ENCODE measurements at regions not wholly inside any gene's neighbourhood (a gene's known extent, or its start where the extent isn't known, plus 50 kb on each side); places are given as distances from the start of the nearest gene placed in this dataset.
"Not testable (repeated sequence)": the region's sequence is repeated elsewhere in the genome, so short reads cannot be mapped to it uniquely, and the experiment has no call there.

GRCh38 chr4:94135701-94136100 lies 72.0 kb upstream of the SMARCAD1 start:
- WGBS (ENCODE audit: insufficient coverage, insufficient read length) = no CpG with 5 or more reads among the region's 1 CpG
- H3K27me3 ChIP-seq (ENCODE audit: control insufficient read depth, insufficient read depth, low read length) = no peaks in the 10 kb centered on the region
- H3K9me3 ChIP-seq (ENCODE audit: control insufficient read depth, insufficient read depth, low read length) = no peaks in the 10 kb centered on the region
- DNase-seq (ENCODE audit: low read depth, low spot score) = no peak
- H3K4me1 ChIP-seq (ENCODE audit: control insufficient read depth, insufficient read depth, low read length) = peaks cover 1% of the 10 kb centered on the region; the same call in 1 of the 2 replicates
- H3K36me3 ChIP-seq (ENCODE audit: control insufficient read depth, insufficient read depth, low read length) = no peaks in the 10 kb centered on the region
- H3K27ac ChIP-seq (ENCODE audit: low read length) = no peak overlapping the region
- no peak overlapping the region for H3K4me3 ChIP-seq (ENCODE audit: low read length)

DNA sequence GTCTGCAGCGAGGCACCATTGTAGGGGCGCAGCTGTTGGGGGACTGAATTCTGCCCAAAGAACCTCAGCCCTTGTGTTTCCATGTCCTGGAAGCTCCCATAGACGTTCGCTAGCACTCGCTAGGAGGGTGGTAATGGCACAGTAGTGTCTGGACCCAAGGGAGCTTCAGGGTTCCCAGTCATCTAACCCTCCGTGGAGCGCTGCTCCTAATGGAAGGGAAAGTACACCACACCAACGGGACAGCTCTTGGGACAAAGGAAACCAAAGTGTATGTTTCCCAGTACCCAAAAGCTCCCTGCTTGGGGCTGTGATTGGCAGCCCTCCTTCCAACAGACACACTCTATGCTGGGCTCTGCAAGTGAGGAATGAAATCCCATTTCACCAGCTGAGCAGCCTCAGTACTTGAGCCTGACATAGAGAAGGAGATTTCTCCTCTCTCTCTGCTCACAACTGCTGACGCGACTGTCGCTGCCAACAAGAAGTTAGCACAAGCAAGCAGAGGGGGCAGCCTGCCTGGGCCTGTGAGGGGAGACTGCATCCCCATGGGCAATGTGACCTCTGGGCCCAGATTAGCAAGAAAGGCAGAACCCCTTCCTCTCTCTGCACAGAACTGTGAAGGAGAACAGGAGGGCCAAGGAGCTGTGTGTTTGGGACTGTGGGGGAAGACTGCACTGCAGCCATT lies 67.6 kb upstream of the SMARCAD1 start:
- Histone ChIP-seq H3K4me1 (ENCODE audit: control insufficient read depth, insufficient read depth, low read length) (peaks cover 1% of the 10 kb centered on the region; the same call in 1 of the 2 replicates), H3K9me3 (ENCODE audit: control insufficient read depth, insufficient read depth, low read length) (no peaks in the 10 kb centered on the region), H3K27me3 (ENCODE audit: control insufficient read depth, insufficient read depth, low read length) (no peaks in the 10 kb centered on the region), H3K4me3 (ENCODE audit: low read length) (no peak overlapping the region), H3K27ac (ENCODE audit: low read length) (no peak overlapping the region), H3K36me3 (ENCODE audit: control insufficient read depth, insufficient read depth, low read length) (no peaks in the 10 kb centered on the region)
- DNase-seq (ENCODE audit: low read depth, low spot score) = no peak
- no CpG with 5 or more reads among the region's 11 CpGs for WGBS (ENCODE audit: insufficient coverage, insufficient read length)

DNA sequence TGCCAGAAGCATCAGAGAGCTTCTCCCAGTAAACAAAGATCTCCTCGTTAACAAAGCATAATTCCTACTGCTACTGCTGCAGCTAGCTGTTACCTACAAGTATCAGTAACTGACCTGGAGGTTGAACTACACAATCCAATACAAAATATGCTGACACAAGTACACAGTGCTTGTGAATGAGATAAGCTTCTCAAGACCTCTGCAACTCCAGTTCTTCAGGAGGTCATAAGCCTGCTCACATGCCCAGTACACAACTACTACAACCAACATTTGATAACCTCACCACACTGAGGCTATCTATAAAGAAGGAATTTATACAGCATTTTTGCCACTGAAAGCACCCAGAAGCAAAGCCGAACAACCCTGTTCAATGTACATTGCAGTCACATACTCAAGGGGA lies 66.7 kb upstream of the SMARCAD1 start:
- no peak for DNase-seq (ENCODE audit: low read depth, low spot score)
- no CpG with 5 or more reads among the region's 2 CpGs for WGBS (ENCODE audit: insufficient coverage, insufficient read length)
- H3K4me1 ChIP-seq (ENCODE audit: control insufficient read depth, insufficient read depth, low read length) = peaks cover 1% of the 10 kb centered on the region; the same call in 1 of the 2 replicates
- H3K36me3 ChIP-seq (ENCODE audit: control insufficient read depth, insufficient read depth, low read length) = no peaks in the 10 kb centered on the region
- no peak overlapping the region for H3K27ac ChIP-seq (ENCODE audit: low read length)
- H3K27me3 ChIP-seq (ENCODE audit: control insufficient read depth, insufficient read depth, low read length) = no peaks in the 10 kb centered on the region
- no peaks in the 10 kb centered on the region for H3K9me3 ChIP-seq (ENCODE audit: control insufficient read depth, insufficient read depth, low read length)
- no peak overlapping the region for H3K4me3 ChIP-seq (ENCODE audit: low read length)

DNA sequence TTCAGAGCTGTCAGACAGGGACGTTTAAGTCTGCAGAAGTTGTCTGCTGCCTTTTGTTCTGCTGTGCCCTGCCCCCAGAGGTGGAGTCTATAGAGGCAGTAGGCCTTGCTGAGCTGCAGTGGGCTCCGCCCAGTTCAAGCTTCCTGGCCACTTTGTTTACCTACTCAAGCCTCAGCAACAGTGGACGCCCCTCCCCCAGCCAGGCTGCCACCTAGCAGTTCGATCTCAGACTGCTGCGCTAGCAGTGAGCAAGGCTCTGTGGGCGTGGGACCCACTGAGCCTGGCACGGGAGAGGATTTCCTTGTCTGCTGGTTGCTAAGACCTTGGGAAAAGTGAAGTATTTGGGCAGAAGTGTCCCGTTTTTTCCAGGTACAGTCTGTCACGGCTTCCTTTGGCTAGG lies 59.6 kb upstream of the SMARCAD1 start:
- H3K36me3 ChIP-seq (ENCODE audit: control insufficient read depth, insufficient read depth, low read length); H3K27ac ChIP-seq (ENCODE audit: low read length); H3K4me3 ChIP-seq (ENCODE audit: low read length); H3K27me3 ChIP-seq (ENCODE audit: control insufficient read depth, insufficient read depth, low read length); H3K4me1 ChIP-seq (ENCODE audit: control insufficient read depth, insufficient read depth, low read length); H3K9me3 ChIP-seq (ENCODE audit: control insufficient read depth, insufficient read depth, low read length): not testable (repeated sequence)
- no CpG with 5 or more reads among the region's 9 CpGs for WGBS (ENCODE audit: insufficient coverage, insufficient read length)
- peak; percentile 52 for DNase-seq (ENCODE audit: low read depth, low spot score)

GRCh38 chr4:94152466-94152865 lies 55.2 kb upstream of the SMARCAD1 start:
- Histone ChIP-seq H3K27me3 (ENCODE audit: control insufficient read depth, insufficient read depth, low read length) (no peaks in the 10 kb centered on the region), H3K27ac (ENCODE audit: low read length) (no peak overlapping the region), H3K9me3 (ENCODE audit: control insufficient read depth, insufficient read depth, low read length) (no peaks in the 10 kb centered on the region), H3K36me3 (ENCODE audit: control insufficient read depth, insufficient read depth, low read length) (no peaks in the 10 kb centered on the region), H3K4me1 (ENCODE audit: control insufficient read depth, insufficient read depth, low read length) (no peaks in the 10 kb centered on the region), H3K4me3 (ENCODE audit: low read length) (no peak overlapping the region)
- no peak for DNase-seq (ENCODE audit: low read depth, low spot score)

DNA sequence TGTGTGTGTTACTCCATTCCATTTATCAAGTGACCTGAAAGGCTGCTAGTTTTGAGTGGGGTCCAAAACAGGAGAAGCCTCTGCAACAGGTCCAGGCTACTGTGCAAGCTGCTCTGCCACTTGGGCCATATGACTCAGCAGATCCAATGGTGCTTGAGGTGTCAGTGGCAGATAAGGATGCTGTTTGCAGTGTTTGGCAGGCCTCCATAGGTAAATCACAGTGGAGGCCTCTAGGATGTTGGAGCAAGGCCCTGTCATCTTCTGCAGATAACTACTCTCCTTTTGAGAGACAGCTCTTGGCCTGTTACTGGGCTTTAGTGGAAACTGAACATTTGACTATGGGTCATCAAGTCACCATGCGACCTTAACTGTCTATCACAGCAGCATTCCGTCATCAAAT lies 52.3 kb upstream of the SMARCAD1 start:
- not testable (repeated sequence) for H3K27ac ChIP-seq (ENCODE audit: low read length); H3K36me3 ChIP-seq (ENCODE audit: control insufficient read depth, insufficient read depth, low read length); DNase-seq (ENCODE audit: low read depth, low spot score); H3K4me1 ChIP-seq (ENCODE audit: control insufficient read depth, insufficient read depth, low read length); H3K9me3 ChIP-seq (ENCODE audit: control insufficient read depth, insufficient read depth, low read length); H3K4me3 ChIP-seq (ENCODE audit: low read length); H3K27me3 ChIP-seq (ENCODE audit: control insufficient read depth, insufficient read depth, low read length)
- WGBS (ENCODE audit: insufficient coverage, insufficient read length) = no CpG with 5 or more reads among the region's 2 CpGs

- Histone ChIP-seq H3K36me3 (ENCODE audit: control insufficient read depth, insufficient read depth, low read length) (no peaks in the 10 kb centered on the region), H3K4me1 (ENCODE audit: control insufficient read depth, insufficient read depth, low read length) (no peaks in the 10 kb centered on the region), H3K27me3 (ENCODE audit: control insufficient read depth, insufficient read depth, low read length) (no peaks in the 10 kb centered on the region), H3K9me3 (ENCODE audit: control insufficient read depth, insufficient read depth, low read length) (no peaks in the 10 kb centered on the region), H3K27ac (ENCODE audit: low read length) (no peak overlapping the region), H3K4me3 (ENCODE audit: low read length) (no peak overlapping the region)
- WGBS (ENCODE audit: insufficient coverage, insufficient read length) = no CpG with 5 or more reads among the region's 5 CpGs
- no peak for DNase-seq (ENCODE audit: low read depth, low spot score)
Measured at GRCh38 chr4:94156826-94157225, 50.8 kb upstream of the SMARCAD1 start.
